ENCODE measurements at regions not wholly inside any gene's neighbourhood (a gene's known extent, or its start where the extent isn't known, plus 50 kb on each side); places are given as distances from the start of the nearest gene placed in this dataset.
A peak's percentile ranks its signal among the peaks of the same experiment; 100 is the strongest.

- H3K27me3 ChIP-seq = no peaks in the 10 kb centered on the region
- no peaks in the 10 kb centered on the region for H3K4me1 ChIP-seq
- H3K9me3 ChIP-seq = peaks cover 9% of the 10 kb centered on the region
- H3K4me3 ChIP-seq = no peak overlapping the region
- H3K36me3 ChIP-seq = no peaks in the 10 kb centered on the region
- no peak overlapping the region for H3K9ac ChIP-seq
- H3K4me2 ChIP-seq = no peak overlapping the region
- no peak for TF ChIP-seq Cebpa-rat (IDR thresholded peaks at IDR 0.05)
- no peak overlapping the region for H3K27ac ChIP-seq
- no peaks in the 10 kb centered on the region for H4K20me1 ChIP-seq
Observed at GRCh38 chr9:107155244-107155817, 127.7 kb upstream of the RAD23B start.

GRCh38 chr9:107158321-107158720, 124.8 kb upstream of the RAD23B start:
- no peak overlapping the region for H3K9ac ChIP-seq
- H3K4me1 ChIP-seq = 0 out of 2 replicates have a peak, but pooled peaks cover 7% of the 10 kb centered on the region
- no peak overlapping the region for H3K4me2 ChIP-seq
- H3K27ac ChIP-seq = no peak overlapping the region
- no peak for TF ChIP-seq Cebpa-rat (IDR thresholded peaks at IDR 0.05)
- H3K36me3 ChIP-seq = no peaks in the 10 kb centered on the region
- no peak overlapping the region for H3K4me3 ChIP-seq
- no peaks in the 10 kb centered on the region for H3K27me3 ChIP-seq
- no peaks in the 10 kb centered on the region for H4K20me1 ChIP-seq
- peaks cover 22% of the 10 kb centered on the region for H3K9me3 ChIP-seq

- Histone ChIP-seq H3K4me2 (peak overlapping the region; percentile 35; the same call in 1 of the 2 replicates), H3K4me1 (0 out of 2 replicates have a peak, but pooled peaks cover 7% of the 10 kb centered on the region), H3K36me3 (no peaks in the 10 kb centered on the region), H4K20me1 (no peaks in the 10 kb centered on the region), H3K27me3 (no peaks in the 10 kb centered on the region), H3K9ac (no peak overlapping the region), H3K9me3 (peaks cover 24% of the 10 kb centered on the region), H3K27ac (no peak overlapping the region), H3K4me3 (no peak overlapping the region)
- TF ChIP-seq Cebpa-rat (IDR thresholded peaks at IDR 0.05) = no peak
Observed at GRCh38 chr9:107161338-107161737, 121.7 kb upstream of the RAD23B start.

GRCh38 chr9:107163370-107163769, 119.7 kb upstream of the RAD23B start:
- H3K36me3 ChIP-seq = no peaks in the 10 kb centered on the region
- H3K27me3 ChIP-seq = no peaks in the 10 kb centered on the region
- H3K27ac ChIP-seq = no peak overlapping the region
- no peak overlapping the region for H3K4me2 ChIP-seq
- no peak for TF ChIP-seq Cebpa-rat (IDR thresholded peaks at IDR 0.05)
- H3K4me1 ChIP-seq = 0 out of 2 replicates have a peak, but pooled peaks cover 7% of the 10 kb centered on the region
- H3K4me3 ChIP-seq = no peak overlapping the region
- H4K20me1 ChIP-seq = no peaks in the 10 kb centered on the region
- peaks cover 24% of the 10 kb centered on the region for H3K9me3 ChIP-seq
- no peak overlapping the region for H3K9ac ChIP-seq

- Histone ChIP-seq H3K4me2 (peak overlapping the region; percentile 30; the same call in 1 of the 2 replicates), H3K9me3 (no peaks in the 10 kb centered on the region), H4K20me1 (no peaks in the 10 kb centered on the region), H3K27ac (no peak overlapping the region), H3K27me3 (no peaks in the 10 kb centered on the region), H3K9ac (no peak overlapping the region), H3K4me3 (no peak overlapping the region), H3K4me1 (peaks cover 28% of the 10 kb centered on the region), H3K36me3 (no peaks in the 10 kb centered on the region)
- no peak for TF ChIP-seq Cebpa-rat (IDR thresholded peaks at IDR 0.05)
Observed at GRCh38 chr9:107169796-107170195, 113.3 kb upstream of the RAD23B start.

GRCh38 chr9:107170801-107171200, 112.3 kb upstream of the RAD23B start:
- Histone ChIP-seq H3K4me2 (peak overlapping the region; percentile 46), H4K20me1 (no peaks in the 10 kb centered on the region), H3K9me3 (no peaks in the 10 kb centered on the region)

GRCh38 chr9:107172160-107172978, 110.7 kb upstream of the RAD23B start:
- no peak overlapping the region for H3K9ac ChIP-seq
- no peaks in the 10 kb centered on the region for H3K27me3 ChIP-seq
- H3K9me3 ChIP-seq = no peaks in the 10 kb centered on the region
- peaks cover 37% of the 10 kb centered on the region for H3K4me1 ChIP-seq
- TF ChIP-seq Cebpa-rat (IDR thresholded peaks at IDR 0.05) = no peak
- no peaks in the 10 kb centered on the region for H3K36me3 ChIP-seq
- H4K20me1 ChIP-seq = no peaks in the 10 kb centered on the region
- no peak overlapping the region for H3K27ac ChIP-seq
- H3K4me2 ChIP-seq = no peak overlapping the region
- no peak overlapping the region for H3K4me3 ChIP-seq

More at GRCh38 chr9:107170801-107171200, 112.3 kb upstream of the RAD23B start:
- no peaks in the 10 kb centered on the region for H3K36me3 ChIP-seq
- no peaks in the 10 kb centered on the region for H3K27me3 ChIP-seq
- no peak for TF ChIP-seq Cebpa-rat (IDR thresholded peaks at IDR 0.05)
- H3K9ac ChIP-seq = no peak overlapping the region
- no peak overlapping the region for H3K27ac ChIP-seq
- H3K4me1 ChIP-seq = peaks cover 37% of the 10 kb centered on the region
- H3K4me3 ChIP-seq = no peak overlapping the region

- TF ChIP-seq Cebpa-rat (IDR thresholded peaks at IDR 0.05) = no peak
- no peak overlapping the region for H3K27ac ChIP-seq
Observed at GRCh38 chr9:107172979-107173347, 110.1 kb upstream of the RAD23B start.

GRCh38 chr9:107173422-107174180, 109.5 kb upstream of the RAD23B start:
- Histone ChIP-seq H3K4me1 (peaks cover 37% of the 10 kb centered on the region), H3K9ac (no peak overlapping the region), H3K36me3 (no peaks in the 10 kb centered on the region), H3K4me2 (no peak overlapping the region), H3K27me3 (no peaks in the 10 kb centered on the region), H3K4me3 (no peak overlapping the region), H3K27ac (no peak overlapping the region), H4K20me1 (no peaks in the 10 kb centered on the region), H3K9me3 (no peaks in the 10 kb centered on the region)
- TF ChIP-seq Cebpa-rat (IDR thresholded peaks at IDR 0.05) = no peak

More at GRCh38 chr9:107172979-107173347, 110.1 kb upstream of the RAD23B start:
- Histone ChIP-seq H3K4me1 (peaks cover 37% of the 10 kb centered on the region), H3K4me3 (no peak overlapping the region), H4K20me1 (no peaks in the 10 kb centered on the region), H3K9me3 (no peaks in the 10 kb centered on the region), H3K36me3 (no peaks in the 10 kb centered on the region), H3K27me3 (no peaks in the 10 kb centered on the region), H3K9ac (no peak overlapping the region), H3K4me2 (no peak overlapping the region)

GRCh38 chr9:107174441-107174840, 108.6 kb upstream of the RAD23B start:
- Histone ChIP-seq H3K4me1 (peaks cover 37% of the 10 kb centered on the region), H3K27me3 (no peaks in the 10 kb centered on the region), H3K9ac (no peak overlapping the region), H3K4me3 (no peak overlapping the region), H3K4me2 (no peak overlapping the region), H3K27ac (no peak overlapping the region), H3K36me3 (no peaks in the 10 kb centered on the region), H3K9me3 (no peaks in the 10 kb centered on the region), H4K20me1 (no peaks in the 10 kb centered on the region)
- no peak for TF ChIP-seq Cebpa-rat (IDR thresholded peaks at IDR 0.05)

Measured in BLaER1 (cell line).